SK-N-SH treated with all-trans-retinoic acid at 6 μM for 48 hours (cell line): ENCODE measurements at regions not wholly inside any gene's neighbourhood (a gene's known extent, or its start where the extent isn't known, plus 50 kb on each side); places are given as distances from the start of the nearest gene placed in this dataset.

Experiments
- BACH2 ChIP-seq: fragments of 250-450 bp; sonication (Bioruptor Pico); IDR thresholded peaks from 2 replicates; pipeline ENCODE4 v1.9.0; 2021; ENCODE audit warnings: mild to moderate bottlenecking, borderline replicate concordance
- CSRNP3 ChIP-seq: fragments of 250-450 bp; sonication (Bioruptor Pico); IDR thresholded peaks from 2 replicates; pipeline ENCODE4 v1.5.1; 2021; ENCODE audit warnings: mild to moderate bottlenecking, moderate library complexity
- ESRRG ChIP-seq: fragments of 250-450 bp; sonication (Bioruptor Pico); IDR thresholded peaks from 2 replicates; pipeline ENCODE4 v1.6.1; 2021; ENCODE audit warnings: mild to moderate bottlenecking
- OSR1 ChIP-seq: fragments of 250-450 bp; sonication (Bioruptor Pico); IDR thresholded peaks from 2 replicates; pipeline ENCODE4 v1.8.0; 2022; ENCODE audit warnings: moderate library complexity, mild to moderate bottlenecking, inconsistent platforms
- ZC3H10 ChIP-seq: fragments of 250-450 bp; sonication (Bioruptor Pico); IDR thresholded peaks from 2 replicates; pipeline ENCODE4 v1.5.1; 2021; ENCODE audit warnings: mild to moderate bottlenecking, moderate library complexity
- ZFP30 ChIP-seq: fragments of 450-650 bp; formaldehyde crosslinking; IDR thresholded peaks from 2 replicates; pipeline ENCODE4 v1.5.0; 2022; ENCODE audit warnings: mild to moderate bottlenecking, moderate library complexity
- TF ChIP-seq, protein P1 (sequence below): fragments of 250-450 bp; sonication (Bioruptor Pico); IDR thresholded peaks from 2 replicates; pipeline ENCODE4 v1.5.1; 2020; ENCODE audit warnings: low read depth, mild to moderate bottlenecking, moderate library complexity

DNA sequence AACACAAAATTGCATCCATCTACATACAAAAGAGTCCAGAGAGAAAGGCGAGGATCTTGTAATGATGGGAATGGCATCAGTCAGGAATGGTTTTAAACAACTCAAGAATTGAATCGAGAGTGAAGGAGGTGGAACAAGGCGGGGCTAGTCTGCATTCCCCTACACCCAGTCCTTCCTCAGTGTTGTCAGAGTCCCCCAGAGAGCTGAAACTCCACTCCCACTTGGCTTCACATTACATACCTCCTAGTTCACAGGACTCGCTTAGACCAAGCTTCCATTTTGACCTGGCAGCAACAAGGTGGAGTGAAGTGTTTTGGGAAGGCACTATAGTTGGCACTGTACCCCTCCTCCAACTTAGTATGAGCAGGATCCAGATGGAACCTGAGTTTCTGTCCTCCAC, 1273.5 kb upstream of the CRIM1 start:
- TF ChIP-seq BACH2 (CRISPR knock-in tag) (no peak), ESRRG (no peak), ZFP30 (CRISPR knock-in tag) (no peak), CSRNP3 (no peak), ZC3H10 (no peak), OSR1 (CRISPR knock-in tag) (no peak)
- TF ChIP-seq, protein P1, sequence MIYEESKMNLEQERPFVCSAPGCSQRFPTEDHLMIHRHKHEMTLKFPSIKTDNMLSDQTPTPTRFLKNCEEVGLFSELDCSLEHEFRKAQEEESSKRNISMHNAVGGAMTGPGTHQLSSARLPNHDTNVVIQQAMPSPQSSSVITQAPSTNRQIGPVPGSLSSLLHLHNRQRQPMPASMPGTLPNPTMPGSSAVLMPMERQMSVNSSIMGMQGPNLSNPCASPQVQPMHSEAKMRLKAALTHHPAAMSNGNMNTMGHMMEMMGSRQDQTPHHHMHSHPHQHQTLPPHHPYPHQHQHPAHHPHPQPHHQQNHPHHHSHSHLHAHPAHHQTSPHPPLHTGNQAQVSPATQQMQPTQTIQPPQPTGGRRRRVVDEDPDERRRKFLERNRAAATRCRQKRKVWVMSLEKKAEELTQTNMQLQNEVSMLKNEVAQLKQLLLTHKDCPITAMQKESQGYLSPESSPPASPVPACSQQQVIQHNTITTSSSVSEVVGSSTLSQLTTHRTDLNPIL = no peak
